ENCODE measurements at regions not wholly inside any gene's neighbourhood (a gene's known extent, or its start where the extent isn't known, plus 50 kb on each side); places are given as distances from the start of the nearest gene placed in this dataset.

DNA sequence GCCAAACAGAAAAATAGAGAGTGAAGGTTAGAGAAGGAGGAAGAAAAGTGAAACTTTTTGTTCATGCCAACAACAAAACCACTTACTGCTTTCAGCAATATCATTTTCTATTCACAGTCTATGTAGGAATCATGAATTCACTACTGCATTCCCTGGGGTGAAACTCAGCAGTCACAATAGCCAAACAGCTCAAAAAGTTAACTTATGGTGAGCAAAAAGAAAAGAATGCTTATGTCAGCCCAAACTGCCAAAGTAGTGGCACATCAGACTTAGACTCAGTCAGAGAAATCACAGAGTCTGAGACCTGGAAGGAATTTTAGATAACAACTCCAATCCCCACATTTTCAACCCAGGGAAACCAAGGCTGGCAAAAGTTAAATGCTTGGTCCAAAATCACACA lies 238.7 kb upstream of the TMCO5A start:
- no peaks in the 10 kb centered on the region for H3K36me3 Mint-ChIP-seq (ENCODE audit: insufficient read depth, unreplicated experiment)
- TF ChIP-seq, protein P1, sequence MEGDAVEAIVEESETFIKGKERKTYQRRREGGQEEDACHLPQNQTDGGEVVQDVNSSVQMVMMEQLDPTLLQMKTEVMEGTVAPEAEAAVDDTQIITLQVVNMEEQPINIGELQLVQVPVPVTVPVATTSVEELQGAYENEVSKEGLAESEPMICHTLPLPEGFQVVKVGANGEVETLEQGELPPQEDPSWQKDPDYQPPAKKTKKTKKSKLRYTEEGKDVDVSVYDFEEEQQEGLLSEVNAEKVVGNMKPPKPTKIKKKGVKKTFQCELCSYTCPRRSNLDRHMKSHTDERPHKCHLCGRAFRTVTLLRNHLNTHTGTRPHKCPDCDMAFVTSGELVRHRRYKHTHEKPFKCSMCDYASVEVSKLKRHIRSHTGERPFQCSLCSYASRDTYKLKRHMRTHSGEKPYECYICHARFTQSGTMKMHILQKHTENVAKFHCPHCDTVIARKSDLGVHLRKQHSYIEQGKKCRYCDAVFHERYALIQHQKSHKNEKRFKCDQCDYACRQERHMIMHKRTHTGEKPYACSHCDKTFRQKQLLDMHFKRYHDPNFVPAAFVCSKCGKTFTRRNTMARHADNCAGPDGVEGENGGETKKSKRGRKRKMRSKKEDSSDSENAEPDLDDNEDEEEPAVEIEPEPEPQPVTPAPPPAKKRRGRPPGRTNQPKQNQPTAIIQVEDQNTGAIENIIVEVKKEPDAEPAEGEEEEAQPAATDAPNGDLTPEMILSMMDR (IDR thresholded peaks at IDR 0.05; ENCODE audit: unreplicated experiment), result no peak
- no TSS peak for BruUV-seq (replicated peaks)
- no peak overlapping the region for H3K4me3 Mint-ChIP-seq (ENCODE audit: unreplicated experiment)
- no peak overlapping the region for H3K27ac Mint-ChIP-seq (ENCODE audit: low read depth, unreplicated experiment)
- POLR2A ChIA-PET, result interaction anchor here (1.1 kb wide), 1 partner anchor 9 kb away, joined by 4 read pairs; no protein-coding TSS in a partner anchor
- no peak for DNase-seq (ENCODE audit: unreplicated experiment)
- H3K4me1 Mint-ChIP-seq (ENCODE audit: insufficient read depth, unreplicated experiment), result no peaks in the 10 kb centered on the region
- intact Hi-C loops (cut with micrococcal nuclease), result no loop called here
- CTCF ChIA-PET, result no interaction called here
- H3K27me3 Mint-ChIP-seq (ENCODE audit: insufficient read depth, unreplicated experiment), result peaks cover 11% of the 10 kb centered on the region
- H3K9me3 Mint-ChIP-seq (ENCODE audit: unreplicated experiment), result no peaks in the 10 kb centered on the region

DNA sequence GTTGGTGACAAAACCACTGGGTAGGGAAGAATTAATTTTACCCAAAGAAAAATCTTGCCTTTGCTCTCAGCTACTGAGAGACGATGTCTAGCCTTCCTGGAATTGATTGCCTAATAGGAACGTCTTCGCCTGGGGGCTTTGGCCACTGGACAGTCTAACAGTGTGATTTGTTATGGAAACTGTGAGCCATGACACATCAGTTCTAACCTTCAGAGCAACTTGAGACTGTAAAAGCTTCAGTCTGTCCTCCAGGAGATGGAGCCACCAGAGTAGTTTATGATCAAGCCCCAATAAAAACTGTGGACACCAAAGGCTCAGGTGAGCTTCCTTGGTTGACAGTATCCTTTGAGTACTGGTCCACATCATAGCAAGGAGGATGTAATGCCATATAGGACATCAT lies 235.8 kb upstream of the TMCO5A start:
- TF ChIP-seq, protein P1 (IDR thresholded peaks at IDR 0.05; ENCODE audit: unreplicated experiment), result no peak
- H3K4me3 Mint-ChIP-seq (ENCODE audit: unreplicated experiment), result no peak overlapping the region
- no TSS peak for BruUV-seq (replicated peaks)
- H3K27me3 Mint-ChIP-seq (ENCODE audit: insufficient read depth, unreplicated experiment), result peaks cover under 1% of the 10 kb centered on the region
- H3K27ac Mint-ChIP-seq (ENCODE audit: low read depth, unreplicated experiment), result no peak overlapping the region
- intact Hi-C loops (cut with micrococcal nuclease), result no loop called here
- peak; percentile 29 for DNase-seq (ENCODE audit: unreplicated experiment)
- H3K9me3 Mint-ChIP-seq (ENCODE audit: unreplicated experiment), result no peaks in the 10 kb centered on the region
- no peaks in the 10 kb centered on the region for H3K36me3 Mint-ChIP-seq (ENCODE audit: insufficient read depth, unreplicated experiment)
- POLR2A ChIA-PET, result no interaction called here
- H3K4me1 Mint-ChIP-seq (ENCODE audit: insufficient read depth, unreplicated experiment), result no peaks in the 10 kb centered on the region
- CTCF ChIA-PET, result interaction anchor here (0.8 to 1.0 kb wide), 2 partner anchors 12 to 701 kb away, joined by 3 to 4 read pairs; no protein-coding TSS in a partner anchor

DNA sequence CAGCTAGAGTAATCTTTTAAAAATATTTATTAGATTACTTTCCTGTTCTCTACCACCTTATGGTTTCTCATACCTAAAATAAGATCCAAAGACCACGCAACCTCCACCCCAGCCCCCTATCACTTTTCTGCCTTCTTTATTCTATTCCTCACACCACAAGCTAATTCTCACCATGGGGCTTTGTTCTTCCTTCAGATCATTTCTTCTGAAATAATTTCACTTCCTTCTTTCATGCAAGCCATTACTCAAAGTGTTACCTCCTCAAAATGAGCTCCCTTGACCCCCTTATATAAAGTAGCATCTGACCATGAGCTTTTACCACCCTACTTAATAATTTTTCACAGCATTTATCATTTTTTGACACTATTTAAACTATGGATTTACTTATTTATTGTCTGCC lies 233.2 kb upstream of the TMCO5A start:
- no peak for DNase-seq (ENCODE audit: unreplicated experiment)
- no peak overlapping the region for H3K27ac Mint-ChIP-seq (ENCODE audit: low read depth, unreplicated experiment)
- ChIA-PET CTCF (no interaction called here), POLR2A (no interaction called here)
- intact Hi-C loops (cut with micrococcal nuclease), result no loop called here
- no peaks in the 10 kb centered on the region for H3K9me3 Mint-ChIP-seq (ENCODE audit: unreplicated experiment)
- H3K27me3 Mint-ChIP-seq (ENCODE audit: insufficient read depth, unreplicated experiment), result no peaks in the 10 kb centered on the region
- no peaks in the 10 kb centered on the region for H3K36me3 Mint-ChIP-seq (ENCODE audit: insufficient read depth, unreplicated experiment)
- H3K4me1 Mint-ChIP-seq (ENCODE audit: insufficient read depth, unreplicated experiment), result no peaks in the 10 kb centered on the region
- TF ChIP-seq, protein P1 (IDR thresholded peaks at IDR 0.05; ENCODE audit: unreplicated experiment), result no peak
- no peak overlapping the region for H3K4me3 Mint-ChIP-seq (ENCODE audit: unreplicated experiment)
- BruUV-seq (replicated peaks), result no TSS peak

DNA sequence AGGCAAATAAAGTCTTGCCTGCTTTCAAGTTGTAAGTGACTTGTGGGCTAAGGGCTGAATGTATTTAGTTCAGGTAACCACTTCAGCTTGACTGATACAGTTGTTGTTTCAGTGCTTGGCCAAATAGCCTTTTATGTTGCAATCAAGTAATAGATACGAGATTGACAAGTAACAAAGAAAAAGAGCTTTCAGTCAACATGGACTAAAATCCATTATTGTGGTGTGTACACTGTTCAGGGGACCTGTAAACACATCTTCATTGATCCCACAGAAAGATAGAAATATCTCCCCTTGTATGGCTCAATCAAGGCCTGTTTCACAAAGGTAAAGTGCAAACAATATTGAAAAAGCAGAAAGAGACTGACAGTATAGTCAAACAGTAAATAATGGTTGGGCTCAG lies 224.8 kb upstream of the TMCO5A start:
- DNase-seq (ENCODE audit: unreplicated experiment), result no peak
- no peaks in the 10 kb centered on the region for H3K4me1 Mint-ChIP-seq (ENCODE audit: insufficient read depth, unreplicated experiment)
- H3K9me3 Mint-ChIP-seq (ENCODE audit: unreplicated experiment), result no peaks in the 10 kb centered on the region
- H3K27me3 Mint-ChIP-seq (ENCODE audit: insufficient read depth, unreplicated experiment), result no peaks in the 10 kb centered on the region
- no TSS peak for BruUV-seq (replicated peaks)
- ChIA-PET CTCF (no interaction called here), POLR2A (no interaction called here)
- peaks cover 6% of the 10 kb centered on the region for H3K36me3 Mint-ChIP-seq (ENCODE audit: insufficient read depth, unreplicated experiment)
- TF ChIP-seq, protein P1 (IDR thresholded peaks at IDR 0.05; ENCODE audit: unreplicated experiment), result no peak
- H3K4me3 Mint-ChIP-seq (ENCODE audit: unreplicated experiment), result no peak overlapping the region
- intact Hi-C loops (cut with micrococcal nuclease), result no loop called here
- H3K27ac Mint-ChIP-seq (ENCODE audit: low read depth, unreplicated experiment), result no peak overlapping the region
